ENCODE measurements at regions not wholly inside any gene's neighbourhood (a gene's known extent, or its start where the extent isn't known, plus 50 kb on each side); places are given as distances from the start of the nearest gene placed in this dataset.
"Not testable (repeated sequence)": the region's sequence is repeated elsewhere in the genome, so short reads cannot be mapped to it uniquely, and the experiment has no call there.

- intact Hi-C loops (cut with micrococcal nuclease) = no loop called here
- H3K4me1 Mint-ChIP-seq (ENCODE audit: low read depth) = no peaks in the 10 kb centered on the region
- no peak overlapping the region for H3K4me3 Mint-ChIP-seq
- H3K27ac Mint-ChIP-seq = no peak overlapping the region
- peaks cover 19% of the 10 kb centered on the region for H3K9me3 Mint-ChIP-seq
- H3K36me3 Mint-ChIP-seq (ENCODE audit: low read depth) = no peaks in the 10 kb centered on the region
- no peaks in the 10 kb centered on the region for H3K27me3 Mint-ChIP-seq
Observed at GRCh38 chr19:33988601-33989000, 183.7 kb upstream of the LSM14A start.

- intact Hi-C loops (cut with micrococcal nuclease) = loop anchor here (5.0 kb wide), 1 partner anchor 220 kb away; no protein-coding TSS in a partner anchor
- Mint-ChIP-seq H3K27ac (no peak overlapping the region), H3K36me3 (ENCODE audit: low read depth) (no peaks in the 10 kb centered on the region), H3K4me1 (ENCODE audit: low read depth) (no peaks in the 10 kb centered on the region), H3K9me3 (no peaks in the 10 kb centered on the region), H3K27me3 (peaks cover 1% of the 10 kb centered on the region), H3K4me3 (no peak overlapping the region)
Observed at GRCh38 chr19:33997690-33998089, 174.6 kb upstream of the LSM14A start.

- H3K27ac Mint-ChIP-seq = no peak overlapping the region
- H3K4me3 Mint-ChIP-seq = no peak overlapping the region
- no peaks in the 10 kb centered on the region for H3K36me3 Mint-ChIP-seq (ENCODE audit: low read depth)
- H3K4me1 Mint-ChIP-seq (ENCODE audit: low read depth) = no peaks in the 10 kb centered on the region
- peaks cover 1% of the 10 kb centered on the region for H3K27me3 Mint-ChIP-seq
- no peaks in the 10 kb centered on the region for H3K9me3 Mint-ChIP-seq
- intact Hi-C loops (cut with micrococcal nuclease) = loop anchor here (5.0 kb wide), 1 partner anchor 221 kb away; no protein-coding TSS in a partner anchor
Observed at GRCh38 chr19:33998302-33998701, 174.0 kb upstream of the LSM14A start.

DNA sequence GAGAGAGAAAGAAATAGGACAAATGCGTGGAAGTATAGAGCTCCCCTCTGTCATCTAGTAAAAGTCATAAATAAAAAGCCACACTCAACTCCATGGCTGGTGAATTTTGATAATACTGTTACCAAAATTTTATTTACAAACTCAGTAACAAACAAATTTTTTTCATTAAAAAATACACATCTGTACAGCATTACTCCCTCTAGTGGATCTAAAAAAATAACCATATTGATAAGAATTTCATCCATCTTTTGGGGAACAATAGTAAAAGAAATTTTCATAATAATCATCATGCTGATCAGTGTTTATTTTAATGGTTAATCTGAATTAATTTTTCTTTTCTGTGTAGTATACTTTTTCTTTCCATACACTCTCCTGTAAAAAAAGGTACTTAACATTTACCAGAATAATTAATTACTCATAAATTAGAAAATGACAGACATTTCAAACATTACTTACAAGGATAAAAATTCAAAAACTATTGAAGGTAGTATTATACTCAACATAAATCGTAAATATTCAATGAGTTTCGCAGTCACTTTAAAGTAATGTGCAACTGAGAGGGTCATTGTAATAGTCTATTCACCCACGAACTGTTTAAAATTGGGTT lies 173.5 kb upstream of the LSM14A start:
- intact Hi-C loops (cut with micrococcal nuclease) = loop anchor here (5.0 kb wide), 1 partner anchor 222 kb away; no protein-coding TSS in a partner anchor
- H3K9me3 Mint-ChIP-seq = no peaks in the 10 kb centered on the region
- H3K36me3 Mint-ChIP-seq (ENCODE audit: low read depth) = no peaks in the 10 kb centered on the region
- H3K4me1 Mint-ChIP-seq (ENCODE audit: low read depth) = no peaks in the 10 kb centered on the region
- no peak overlapping the region for H3K27ac Mint-ChIP-seq
- H3K4me3 Mint-ChIP-seq = no peak overlapping the region
- H3K27me3 Mint-ChIP-seq = peaks cover 1% of the 10 kb centered on the region

GRCh38 chr19:34017024-34017423 lies 155.3 kb upstream of the LSM14A start:
- no peaks in the 10 kb centered on the region for H3K36me3 Mint-ChIP-seq (ENCODE audit: low read depth)
- intact Hi-C loops (cut with micrococcal nuclease) = no loop called here
- H3K4me3 Mint-ChIP-seq = no peak overlapping the region
- H3K9me3 Mint-ChIP-seq = peaks cover 8% of the 10 kb centered on the region
- H3K27me3 Mint-ChIP-seq = peaks cover 10% of the 10 kb centered on the region
- no peak overlapping the region for H3K27ac Mint-ChIP-seq
- no peaks in the 10 kb centered on the region for H3K4me1 Mint-ChIP-seq (ENCODE audit: low read depth)

DNA sequence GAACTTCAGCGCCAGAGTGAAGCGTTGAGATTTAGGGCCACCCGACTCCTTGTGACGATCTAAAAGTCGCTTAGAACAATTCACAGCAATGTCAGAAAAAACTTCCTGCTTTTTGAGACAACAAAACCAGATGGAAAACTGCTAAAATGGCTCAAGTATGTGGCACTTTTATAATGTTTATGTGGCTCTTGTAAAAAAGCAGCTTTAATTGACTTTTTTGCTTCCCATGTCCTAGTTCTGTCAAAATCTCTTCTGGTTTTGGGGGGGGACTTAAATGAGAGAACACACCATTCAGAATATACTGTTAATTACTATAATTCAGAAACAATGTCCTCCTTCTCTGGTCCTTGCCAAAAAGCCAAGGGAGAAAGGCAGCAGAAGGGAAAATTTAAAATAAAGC lies 154.7 kb upstream of the LSM14A start:
- H3K36me3 Mint-ChIP-seq (ENCODE audit: low read depth) = no peaks in the 10 kb centered on the region

DNA sequence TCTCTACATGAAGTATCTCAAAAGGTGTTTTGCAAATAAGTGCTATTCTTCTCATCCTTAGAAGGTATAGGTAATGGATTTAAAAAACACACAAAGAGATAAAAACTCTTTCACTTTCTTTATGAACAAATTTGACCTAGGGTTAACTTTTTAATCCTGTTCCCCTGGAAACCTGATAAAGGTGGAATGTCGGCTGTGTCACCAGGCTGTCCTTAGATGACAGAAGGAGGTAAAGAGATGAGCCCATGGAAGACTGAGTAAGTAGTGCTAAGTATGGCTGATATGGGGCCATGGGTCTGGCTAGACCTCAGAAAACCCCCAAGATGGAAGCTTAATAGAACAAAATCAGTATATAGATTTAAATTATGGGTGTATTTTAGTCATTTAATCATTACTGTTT lies 153.8 kb upstream of the LSM14A start:
- H3K4me1 Mint-ChIP-seq (ENCODE audit: low read depth) = no peaks in the 10 kb centered on the region
- H3K27ac Mint-ChIP-seq = no peak overlapping the region
- no peaks in the 10 kb centered on the region for H3K36me3 Mint-ChIP-seq (ENCODE audit: low read depth)
- peaks cover 9% of the 10 kb centered on the region for H3K27me3 Mint-ChIP-seq
- H3K4me3 Mint-ChIP-seq = no peak overlapping the region
- H3K9me3 Mint-ChIP-seq = peaks cover 22% of the 10 kb centered on the region
- intact Hi-C loops (cut with micrococcal nuclease) = no loop called here

More for the DNA sequence above, 154.7 kb upstream of the LSM14A start:
- H3K4me1 Mint-ChIP-seq (ENCODE audit: low read depth) = no peaks in the 10 kb centered on the region
- H3K4me3 Mint-ChIP-seq = no peak overlapping the region
- peaks cover 10% of the 10 kb centered on the region for H3K27me3 Mint-ChIP-seq
- H3K27ac Mint-ChIP-seq = no peak overlapping the region
- intact Hi-C loops (cut with micrococcal nuclease) = no loop called here
- H3K9me3 Mint-ChIP-seq = peaks cover 13% of the 10 kb centered on the region

DNA sequence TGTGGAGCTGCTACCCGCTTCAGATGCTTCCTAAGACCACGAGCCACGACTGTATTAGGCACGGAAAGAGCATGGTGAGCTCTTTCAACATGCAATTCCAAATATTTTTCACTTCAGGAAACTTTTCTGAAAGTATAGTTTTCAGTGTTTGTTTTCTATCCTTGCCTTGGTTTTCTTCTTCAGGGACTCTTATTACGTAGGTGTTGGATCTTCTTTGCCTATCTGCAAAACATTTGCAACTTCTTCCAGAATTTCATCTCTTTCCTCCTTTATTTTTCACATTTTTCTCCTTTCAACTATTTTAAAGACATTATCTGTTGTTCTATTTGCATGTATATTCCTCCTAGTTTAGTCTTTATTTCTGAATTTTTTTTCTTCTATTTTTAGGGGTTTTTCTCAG lies 148.9 kb upstream of the LSM14A start:
- intact Hi-C loops (cut with micrococcal nuclease) = no loop called here
- Mint-ChIP-seq H3K36me3 (ENCODE audit: low read depth) (no peaks in the 10 kb centered on the region), H3K4me1 (ENCODE audit: low read depth) (no peaks in the 10 kb centered on the region), H3K9me3 (peaks cover 24% of the 10 kb centered on the region), H3K27ac (no peak overlapping the region), H3K4me3 (no peak overlapping the region), H3K27me3 (peaks cover 3% of the 10 kb centered on the region)

DNA sequence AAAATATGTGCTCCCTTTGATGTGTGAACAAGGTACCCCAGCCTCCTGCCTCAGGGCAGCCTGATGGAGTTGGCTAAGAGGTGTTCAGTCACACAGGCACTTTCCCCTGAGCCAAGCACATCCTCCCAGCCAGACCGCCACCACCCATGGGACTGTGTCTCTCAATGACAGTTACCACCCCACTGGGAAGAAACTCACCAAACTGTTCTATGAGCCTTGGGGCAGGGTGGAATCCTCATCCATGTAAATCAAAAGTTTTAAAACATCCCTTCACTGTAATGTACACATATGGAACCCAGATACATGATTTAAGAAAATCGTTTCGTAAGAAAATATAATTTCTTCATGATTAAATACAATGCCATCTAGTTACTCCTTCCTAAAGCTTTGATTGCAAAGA lies 138.4 kb upstream of the LSM14A start:
- Mint-ChIP-seq H3K27me3 (peaks cover 3% of the 10 kb centered on the region), H3K36me3 (ENCODE audit: low read depth) (no peaks in the 10 kb centered on the region), H3K4me3 (no peak overlapping the region), H3K4me1 (ENCODE audit: low read depth) (no peaks in the 10 kb centered on the region), H3K27ac (no peak overlapping the region), H3K9me3 (no peaks in the 10 kb centered on the region)
- intact Hi-C loops (cut with micrococcal nuclease) = no loop called here

DNA sequence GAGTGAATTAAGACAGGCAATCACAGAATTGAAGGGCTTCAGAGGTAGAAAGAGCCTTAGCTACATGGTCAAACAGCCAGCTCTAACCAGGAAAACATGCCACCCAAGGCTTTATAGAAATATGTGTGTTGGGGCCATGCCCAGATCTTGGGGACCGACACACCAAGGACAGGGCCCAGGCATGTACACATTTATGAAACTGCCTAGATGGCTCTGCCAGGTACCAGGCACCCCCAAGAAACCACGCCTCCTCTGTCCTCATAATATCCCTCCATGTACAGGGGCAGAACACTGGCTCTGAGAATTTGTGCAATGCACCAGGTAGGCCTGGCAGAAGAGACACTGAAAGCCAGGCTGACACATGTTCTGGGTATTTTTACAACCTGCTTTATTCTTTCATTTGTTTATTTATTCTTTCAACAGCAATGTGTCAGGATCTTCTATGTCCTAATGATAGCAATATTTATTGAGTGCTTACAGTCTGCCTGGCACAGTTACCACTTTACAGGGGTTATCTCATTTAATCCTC lies 137.9 kb upstream of the LSM14A start:
- intact Hi-C loops (cut with micrococcal nuclease) = no loop called here
- Mint-ChIP-seq H3K27me3 (peaks cover 3% of the 10 kb centered on the region), H3K4me3 (no peak overlapping the region), H3K9me3 (no peaks in the 10 kb centered on the region), H3K4me1 (ENCODE audit: low read depth) (no peaks in the 10 kb centered on the region), H3K27ac (no peak overlapping the region), H3K36me3 (ENCODE audit: low read depth) (no peaks in the 10 kb centered on the region)

GRCh38 chr19:34041925-34042521 lies 130.3 kb upstream of the LSM14A start:
- H3K4me3 Mint-ChIP-seq = no peak overlapping the region
- no peaks in the 10 kb centered on the region for H3K36me3 Mint-ChIP-seq (ENCODE audit: low read depth)
- no peak overlapping the region for H3K27ac Mint-ChIP-seq
- no peaks in the 10 kb centered on the region for H3K4me1 Mint-ChIP-seq (ENCODE audit: low read depth)
- H3K27me3 Mint-ChIP-seq = peaks cover 4% of the 10 kb centered on the region
- peaks cover 13% of the 10 kb centered on the region for H3K9me3 Mint-ChIP-seq
- intact Hi-C loops (cut with micrococcal nuclease) = loop anchor here (1.0 kb wide), 1 partner anchor 103 kb away; no protein-coding TSS in a partner anchor

DNA sequence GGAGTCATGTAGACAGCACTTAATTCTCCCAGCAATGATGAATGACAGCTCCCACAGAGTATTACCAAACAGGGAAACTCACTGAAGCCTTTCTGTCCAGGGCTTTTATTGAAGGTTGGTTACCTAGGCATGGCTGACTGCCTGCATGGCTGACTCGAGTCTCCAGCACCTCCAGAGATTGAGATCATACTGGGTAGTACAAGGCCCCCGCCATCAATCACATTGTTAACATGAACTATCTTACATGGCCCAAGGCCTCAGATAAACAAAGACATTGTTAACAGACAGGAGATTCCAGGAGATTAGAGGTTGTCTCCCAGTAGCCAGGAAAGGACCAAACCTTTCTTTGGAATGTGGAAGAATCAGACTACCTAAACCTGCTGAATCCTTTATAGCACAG lies 128.3 kb upstream of the LSM14A start:
- H3K27ac Mint-ChIP-seq = no peak overlapping the region
- peaks cover 5% of the 10 kb centered on the region for H3K27me3 Mint-ChIP-seq
- no peaks in the 10 kb centered on the region for H3K4me1 Mint-ChIP-seq (ENCODE audit: low read depth)
- no peaks in the 10 kb centered on the region for H3K36me3 Mint-ChIP-seq (ENCODE audit: low read depth)
- intact Hi-C loops (cut with micrococcal nuclease) = no loop called here
- no peak overlapping the region for H3K4me3 Mint-ChIP-seq
- H3K9me3 Mint-ChIP-seq = peaks cover 13% of the 10 kb centered on the region

DNA sequence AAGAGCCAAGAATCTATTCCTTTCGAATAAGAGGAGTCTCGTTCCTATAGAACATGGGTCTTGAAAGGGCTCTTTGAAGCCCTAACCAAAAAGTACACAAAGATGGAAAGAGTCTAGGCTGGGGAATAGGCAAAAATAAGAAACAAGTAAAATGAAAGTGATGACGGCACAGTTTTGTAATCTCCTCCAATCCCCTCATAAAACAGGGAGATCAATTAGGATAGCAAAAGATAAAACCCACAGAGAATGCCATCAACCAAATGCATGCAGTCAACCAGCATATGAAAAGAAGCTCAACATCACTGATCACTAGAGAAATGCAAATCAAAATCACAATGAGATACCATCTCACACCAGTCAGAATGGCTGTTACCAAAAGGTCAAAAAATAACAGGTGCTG lies 122.4 kb upstream of the LSM14A start:
- Mint-ChIP-seq H3K9me3 (peaks cover 3% of the 10 kb centered on the region), H3K27me3 (peaks cover 3% of the 10 kb centered on the region), H3K36me3 (ENCODE audit: low read depth) (no peaks in the 10 kb centered on the region), H3K4me1 (ENCODE audit: low read depth) (no peaks in the 10 kb centered on the region), H3K27ac (no peak overlapping the region), H3K4me3 (no peak overlapping the region)
- intact Hi-C loops (cut with micrococcal nuclease) = no loop called here

DNA sequence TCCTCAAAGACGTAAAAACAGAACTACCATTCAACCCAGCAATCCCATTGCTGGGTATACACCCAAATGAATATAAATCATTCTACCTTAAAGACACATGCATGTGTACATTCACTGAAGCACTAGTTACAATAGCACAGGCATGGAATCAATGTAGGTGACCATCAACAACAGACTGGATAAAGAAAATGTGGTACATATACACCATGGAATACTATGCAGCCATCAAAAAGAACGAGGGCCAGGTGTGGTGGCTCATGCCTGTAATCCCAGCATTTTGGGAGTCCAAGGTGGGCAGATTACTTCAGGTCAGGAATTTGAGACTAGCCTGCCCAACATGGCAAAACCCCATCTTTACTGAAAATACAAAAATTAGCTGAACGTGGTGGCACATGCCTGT lies 121.9 kb upstream of the LSM14A start:
- H3K27ac Mint-ChIP-seq; intact Hi-C loops (cut with micrococcal nuclease); H3K27me3 Mint-ChIP-seq; H3K9me3 Mint-ChIP-seq; H3K4me3 Mint-ChIP-seq; H3K36me3 Mint-ChIP-seq (ENCODE audit: low read depth); H3K4me1 Mint-ChIP-seq (ENCODE audit: low read depth): not testable (repeated sequence)

GRCh38 chr19:34051255-34051654 lies 121.0 kb upstream of the LSM14A start:
- no peak overlapping the region for H3K27ac Mint-ChIP-seq
- no peaks in the 10 kb centered on the region for H3K9me3 Mint-ChIP-seq
- H3K36me3 Mint-ChIP-seq (ENCODE audit: low read depth) = no peaks in the 10 kb centered on the region
- H3K4me3 Mint-ChIP-seq = no peak overlapping the region
- intact Hi-C loops (cut with micrococcal nuclease) = no loop called here
- H3K4me1 Mint-ChIP-seq (ENCODE audit: low read depth) = no peaks in the 10 kb centered on the region
- peaks cover 3% of the 10 kb centered on the region for H3K27me3 Mint-ChIP-seq
